ENCODE measurements at regions not wholly inside any gene's neighbourhood (a gene's known extent, or its start where the extent isn't known, plus 50 kb on each side); places are given as distances from the start of the nearest gene placed in this dataset.

DNA sequence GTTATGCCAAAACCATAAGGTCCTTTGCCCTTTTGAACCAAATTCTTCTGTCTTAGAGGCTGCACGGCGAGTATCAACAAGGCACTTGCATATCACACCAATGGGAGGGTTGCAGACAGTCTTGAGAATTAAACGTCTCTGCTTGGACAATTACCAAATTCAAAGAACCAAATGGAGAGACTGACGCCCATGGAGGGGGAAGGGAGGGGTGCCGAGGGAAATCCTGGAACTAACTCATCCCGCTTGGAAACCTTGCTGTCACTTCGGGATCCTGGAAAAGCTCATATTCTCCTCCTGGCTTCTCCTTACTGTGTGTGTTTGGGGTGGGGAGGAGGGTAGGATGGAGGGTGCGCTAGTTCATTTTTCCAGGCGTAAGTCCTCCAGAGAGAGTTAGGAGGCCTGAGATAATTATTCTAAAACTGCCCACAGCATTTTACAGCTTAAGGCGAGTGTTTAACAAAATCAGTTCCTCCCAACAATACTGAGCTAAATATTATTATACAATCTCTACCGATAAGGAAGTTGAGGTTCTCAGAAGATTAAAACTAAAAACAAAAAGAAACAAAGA, 425.1 kb downstream of the TSHZ3 start:
- no peaks in the 10 kb centered on the region for H3K9me2 ChIP-seq (ENCODE audit: insufficient read depth, low read length)
- no peak overlapping the region for H3K27ac ChIP-seq (ENCODE audit: low read depth, low read length, poor library complexity, severe bottlenecking)
- no peaks in the 10 kb centered on the region for H3K4me1 ChIP-seq (ENCODE audit: insufficient read depth, low read length, poor library complexity, severe bottlenecking)
- ChIA-PET POLR2A (no interaction called here), CTCF (ENCODE audit: unreplicated experiment) (interaction anchor here (0.6 kb wide), 1 partner anchor 1244 kb away, joined by 3 read pairs; no protein-coding TSS in a partner anchor)
- H3K4me2 ChIP-seq (ENCODE audit: low read length), result no peak overlapping the region
- TF ChIP-seq, protein P1, sequence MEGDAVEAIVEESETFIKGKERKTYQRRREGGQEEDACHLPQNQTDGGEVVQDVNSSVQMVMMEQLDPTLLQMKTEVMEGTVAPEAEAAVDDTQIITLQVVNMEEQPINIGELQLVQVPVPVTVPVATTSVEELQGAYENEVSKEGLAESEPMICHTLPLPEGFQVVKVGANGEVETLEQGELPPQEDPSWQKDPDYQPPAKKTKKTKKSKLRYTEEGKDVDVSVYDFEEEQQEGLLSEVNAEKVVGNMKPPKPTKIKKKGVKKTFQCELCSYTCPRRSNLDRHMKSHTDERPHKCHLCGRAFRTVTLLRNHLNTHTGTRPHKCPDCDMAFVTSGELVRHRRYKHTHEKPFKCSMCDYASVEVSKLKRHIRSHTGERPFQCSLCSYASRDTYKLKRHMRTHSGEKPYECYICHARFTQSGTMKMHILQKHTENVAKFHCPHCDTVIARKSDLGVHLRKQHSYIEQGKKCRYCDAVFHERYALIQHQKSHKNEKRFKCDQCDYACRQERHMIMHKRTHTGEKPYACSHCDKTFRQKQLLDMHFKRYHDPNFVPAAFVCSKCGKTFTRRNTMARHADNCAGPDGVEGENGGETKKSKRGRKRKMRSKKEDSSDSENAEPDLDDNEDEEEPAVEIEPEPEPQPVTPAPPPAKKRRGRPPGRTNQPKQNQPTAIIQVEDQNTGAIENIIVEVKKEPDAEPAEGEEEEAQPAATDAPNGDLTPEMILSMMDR (conservative IDR thresholded peaks at IDR 0.05; ENCODE audit: low read length), result no peak
- TF ChIP-seq EZH2phosphoT487 (IDR thresholded peaks at IDR 0.05; ENCODE audit: borderline replicate concordance, low read depth, low read length), result no peak
- no peaks in the 10 kb centered on the region for H3K79me2 ChIP-seq (ENCODE audit: insufficient read depth, low read depth, low read length)
- H4K20me1 ChIP-seq (ENCODE audit: insufficient read depth, low read length), result no peaks in the 10 kb centered on the region
- H3K4me3 ChIP-seq (ENCODE audit: low read depth, low read length, poor library complexity, severe bottlenecking), result no peak overlapping the region
- no peaks in the 10 kb centered on the region for H3K36me3 ChIP-seq (ENCODE audit: insufficient read depth, low read length)
- no peak for DNase-seq (ENCODE audit: low spot score)
- no peaks in the 10 kb centered on the region for H3K9me3 ChIP-seq (ENCODE audit: low read length)
- H2AFZ ChIP-seq (ENCODE audit: low read length), result no peak overlapping the region
- intact Hi-C loops (cut with micrococcal nuclease; ENCODE audit: unreplicated experiment), result no loop called here
- BruUV-seq (replicated peaks), result no TSS peak

DNA sequence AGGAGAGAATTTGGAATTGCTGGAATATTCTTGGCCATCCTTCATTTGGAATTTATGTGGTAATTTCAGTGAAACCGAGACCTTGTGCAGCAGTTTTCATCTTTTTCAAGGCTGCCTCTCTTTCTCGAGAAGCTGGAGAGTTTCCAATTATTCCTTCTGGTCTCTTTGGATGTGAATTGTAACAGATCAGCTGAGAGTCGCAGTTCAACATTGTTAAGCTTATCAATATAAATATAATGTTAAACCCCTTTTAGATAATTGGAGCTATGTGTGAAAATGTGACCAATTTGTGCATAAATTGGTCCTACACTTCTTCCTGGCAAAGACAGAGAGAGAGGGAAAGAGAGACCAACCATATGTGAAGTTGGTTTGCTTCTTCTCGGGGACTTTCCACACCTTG, 425.6 kb downstream of the TSHZ3 start:
- CTCF ChIA-PET (ENCODE audit: unreplicated experiment), result no interaction called here

DNA sequence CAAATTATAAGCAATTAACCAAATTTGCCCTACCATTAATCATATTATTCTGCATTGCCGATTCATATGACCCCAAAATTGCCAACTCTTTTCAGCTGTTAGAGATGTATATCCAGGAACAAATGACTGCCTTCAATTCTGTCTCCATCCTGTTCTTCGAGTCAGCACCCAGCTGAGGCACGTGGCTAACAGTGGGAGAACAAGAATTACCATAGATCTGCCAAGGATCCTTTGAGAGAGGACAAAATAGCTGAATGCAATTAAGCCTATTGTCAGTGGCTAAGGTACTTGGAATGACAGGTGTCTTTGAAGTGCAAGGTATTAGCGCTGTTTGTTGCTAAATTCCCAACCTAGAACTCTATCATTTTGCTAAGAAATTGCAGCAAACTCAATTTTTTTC, 426.1 kb downstream of the TSHZ3 start:
- ChIA-PET POLR2A (no interaction called here), CTCF (ENCODE audit: unreplicated experiment) (no interaction called here)
- intact Hi-C loops (cut with micrococcal nuclease; ENCODE audit: unreplicated experiment), result no loop called here
- TF ChIP-seq, protein P1 (conservative IDR thresholded peaks at IDR 0.05; ENCODE audit: low read length), result no peak
- no peak for TF ChIP-seq EZH2phosphoT487 (IDR thresholded peaks at IDR 0.05; ENCODE audit: borderline replicate concordance, low read depth, low read length)
- Histone ChIP-seq H3K79me2 (ENCODE audit: insufficient read depth, low read depth, low read length) (no peaks in the 10 kb centered on the region), H3K9me3 (ENCODE audit: low read length) (no peaks in the 10 kb centered on the region), H3K27ac (ENCODE audit: low read depth, low read length, poor library complexity, severe bottlenecking) (no peak overlapping the region), H3K36me3 (ENCODE audit: insufficient read depth, low read length) (no peaks in the 10 kb centered on the region), H3K4me3 (ENCODE audit: low read depth, low read length, poor library complexity, severe bottlenecking) (no peak overlapping the region), H2AFZ (ENCODE audit: low read length) (no peak overlapping the region), H3K9me2 (ENCODE audit: insufficient read depth, low read length) (no peaks in the 10 kb centered on the region), H3K4me1 (ENCODE audit: insufficient read depth, low read length, poor library complexity, severe bottlenecking) (no peaks in the 10 kb centered on the region), H4K20me1 (ENCODE audit: insufficient read depth, low read length) (no peaks in the 10 kb centered on the region), H3K4me2 (ENCODE audit: low read length) (no peak overlapping the region)
- BruUV-seq (replicated peaks), result no TSS peak
- no peak for DNase-seq (ENCODE audit: low spot score)

More for the DNA sequence above, 425.6 kb downstream of the TSHZ3 start:
- intact Hi-C loops (cut with micrococcal nuclease; ENCODE audit: unreplicated experiment), result no loop called here
- Histone ChIP-seq H3K36me3 (ENCODE audit: insufficient read depth, low read length) (no peaks in the 10 kb centered on the region), H2AFZ (ENCODE audit: low read length) (no peak overlapping the region), H3K4me1 (ENCODE audit: insufficient read depth, low read length, poor library complexity, severe bottlenecking) (no peaks in the 10 kb centered on the region), H4K20me1 (ENCODE audit: insufficient read depth, low read length) (no peaks in the 10 kb centered on the region), H3K9me2 (ENCODE audit: insufficient read depth, low read length) (no peaks in the 10 kb centered on the region), H3K9me3 (ENCODE audit: low read length) (no peaks in the 10 kb centered on the region), H3K4me2 (ENCODE audit: low read length) (no peak overlapping the region), H3K79me2 (ENCODE audit: insufficient read depth, low read depth, low read length) (no peaks in the 10 kb centered on the region), H3K27ac (ENCODE audit: low read depth, low read length, poor library complexity, severe bottlenecking) (no peak overlapping the region), H3K4me3 (ENCODE audit: low read depth, low read length, poor library complexity, severe bottlenecking) (no peak overlapping the region)
- no TSS peak for BruUV-seq (replicated peaks)
- POLR2A ChIA-PET, result no interaction called here
- no peak for DNase-seq (ENCODE audit: low spot score)
- TF ChIP-seq, protein P1 (conservative IDR thresholded peaks at IDR 0.05; ENCODE audit: low read length), result no peak
